Left forelimb (tissue), 1 donor: ENCODE measurements at regions not wholly inside any gene's neighbourhood (a gene's known extent, or its start where the extent isn't known, plus 50 kb on each side); places are given as distances from the start of the nearest gene placed in this dataset.

Experiments used
- DNase-seq: peaks from one replicate; pipeline ENCODE4 v3.0.0-alpha.2; 2018; ENCODE audit warnings: low spot score

DNA sequence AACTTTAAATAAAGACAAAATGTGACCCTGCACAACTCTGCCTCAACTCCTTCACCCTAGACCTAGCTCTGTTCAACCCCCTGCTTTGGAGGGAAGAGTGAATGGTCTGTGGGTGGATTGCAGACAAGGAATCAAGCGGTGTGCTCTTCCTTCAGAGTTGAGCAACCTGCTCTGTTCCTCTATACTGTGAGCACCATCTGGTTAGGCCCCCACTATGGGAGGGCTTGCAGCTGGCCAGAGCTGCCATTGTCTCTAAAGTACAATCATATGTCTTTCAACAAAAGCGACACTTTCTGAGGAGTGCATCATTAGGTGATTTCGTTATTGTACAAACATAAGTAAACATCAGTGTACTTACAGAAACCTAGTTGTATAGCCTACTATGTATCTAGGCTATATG lies 406.1 kb upstream of the MARCKS start:
- no peak for DNase-seq

DNA sequence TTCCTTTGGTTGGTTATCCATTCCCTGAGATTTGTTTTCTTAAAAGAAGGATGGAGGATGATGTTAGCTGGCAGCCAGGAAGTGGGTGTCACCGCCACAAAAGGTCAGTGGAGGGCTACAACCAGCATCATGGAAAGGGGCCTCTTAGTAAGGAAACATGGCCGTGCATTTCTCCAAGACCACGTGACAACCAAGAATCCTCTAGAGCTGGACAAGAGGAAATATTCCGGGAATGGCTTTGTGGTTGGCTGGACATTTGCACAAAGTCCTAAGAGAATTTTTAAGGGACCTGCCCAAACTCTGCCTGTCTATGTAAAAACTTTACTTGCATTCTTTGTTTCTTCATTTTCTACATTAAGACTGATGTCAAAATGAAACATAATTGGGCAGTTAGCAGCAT lies 399.9 kb upstream of the MARCKS start:
- no peak for DNase-seq

DNA sequence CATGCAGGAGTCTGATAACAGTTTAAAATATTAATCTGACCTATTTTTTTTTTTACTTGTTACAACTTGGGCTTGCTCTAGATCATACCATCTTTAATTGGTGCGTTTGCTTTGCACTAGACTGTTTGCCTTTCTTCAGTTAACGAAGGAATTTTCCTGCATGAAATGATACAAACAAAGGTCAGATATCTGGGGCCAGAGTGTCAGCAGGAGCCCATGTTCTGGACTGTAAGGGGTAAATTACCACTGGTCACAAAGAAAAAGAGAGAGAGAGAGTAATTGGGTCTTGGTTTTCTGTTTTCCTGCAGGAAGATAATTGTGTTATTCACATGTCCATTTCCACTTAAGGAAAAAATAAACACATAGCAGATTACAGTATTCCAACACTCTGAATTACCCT lies 399.4 kb upstream of the MARCKS start:
- DNase-seq = no peak

DNA sequence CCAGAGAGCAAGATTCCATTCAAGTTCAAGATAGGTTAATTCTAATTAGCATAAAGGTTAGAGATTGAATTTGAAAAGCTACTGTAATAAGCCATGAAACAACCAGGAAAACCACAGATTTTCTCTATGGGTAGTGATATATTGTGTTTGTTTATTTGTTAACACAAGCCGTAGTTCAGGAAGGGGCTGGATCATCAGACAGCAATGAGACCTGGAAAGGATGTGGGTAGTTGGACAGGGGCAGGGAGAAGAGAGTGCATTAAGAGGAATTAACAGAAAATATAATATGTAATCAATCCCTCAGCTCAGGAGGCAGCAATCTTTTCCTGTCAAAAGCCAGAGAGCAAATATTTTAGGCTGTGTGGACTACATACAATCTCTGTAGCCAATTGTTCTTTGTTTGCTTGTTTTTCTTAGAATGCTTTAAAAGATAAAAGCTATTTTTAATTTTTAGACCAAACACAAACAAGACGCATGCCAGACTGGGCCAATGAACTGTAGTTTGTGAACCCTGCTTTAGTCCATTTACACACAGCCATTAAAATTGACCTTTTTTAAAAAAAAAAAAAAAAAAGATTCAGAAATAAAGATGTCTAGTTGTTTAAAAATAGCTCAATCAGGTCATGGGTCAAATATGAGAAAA lies 398.7 kb upstream of the MARCKS start:
- DNase-seq = no peak

DNA sequence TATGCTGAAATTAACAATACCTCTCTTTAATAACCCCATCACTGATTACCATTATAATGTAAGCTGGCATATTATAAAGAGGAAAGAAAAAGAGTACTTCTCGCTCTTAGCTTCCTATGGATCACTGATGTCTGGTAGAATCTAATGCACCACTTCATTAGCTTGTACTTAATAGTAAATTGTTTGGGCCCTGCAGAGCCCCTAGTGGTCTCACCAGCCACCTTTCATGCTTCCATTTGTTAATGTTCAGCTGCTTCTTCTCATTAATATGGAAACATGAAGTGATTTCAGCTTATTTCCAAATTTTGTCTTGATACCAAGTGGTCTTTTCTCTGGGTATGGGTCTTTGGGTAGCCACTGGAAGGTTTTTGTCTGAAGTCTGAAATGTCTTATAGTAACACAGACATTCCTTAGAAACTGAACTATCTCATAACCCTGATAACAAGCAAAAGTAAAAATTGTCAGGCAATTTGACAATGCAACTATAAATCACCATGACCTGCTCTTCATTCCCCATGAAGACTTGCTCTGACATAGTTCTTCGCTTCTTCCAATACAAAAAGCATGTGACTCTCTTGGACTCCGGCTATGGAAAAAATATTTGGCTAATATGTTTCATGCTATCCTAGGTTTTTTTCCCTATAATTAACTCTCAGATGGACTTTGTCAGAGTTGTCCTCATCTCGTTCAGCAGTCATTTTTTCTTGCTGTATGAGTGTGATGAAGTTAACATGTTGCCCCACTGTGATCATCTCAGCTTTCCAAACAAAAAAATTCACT lies 395.8 kb upstream of the MARCKS start:
- DNase-seq = no peak

DNA sequence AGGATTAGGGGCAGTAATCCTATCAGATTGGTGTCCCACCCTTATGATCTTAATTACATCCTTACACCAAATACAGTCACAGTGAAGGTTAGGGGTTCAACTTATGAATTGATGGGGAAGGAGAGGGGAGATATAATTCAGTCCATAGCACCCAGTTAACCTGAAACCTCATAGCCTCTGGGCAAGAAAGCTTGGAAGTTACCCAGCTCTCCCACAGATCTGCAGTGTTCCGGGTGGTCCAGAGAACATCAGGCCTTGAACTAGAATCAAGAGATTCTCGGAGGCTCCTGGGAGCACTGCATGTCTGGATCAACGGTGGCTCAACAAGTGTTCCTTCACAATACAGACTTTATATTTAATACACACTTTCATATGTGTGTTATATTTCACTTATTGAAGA lies 392.6 kb upstream of the MARCKS start:
- DNase-seq = no peak

DNA sequence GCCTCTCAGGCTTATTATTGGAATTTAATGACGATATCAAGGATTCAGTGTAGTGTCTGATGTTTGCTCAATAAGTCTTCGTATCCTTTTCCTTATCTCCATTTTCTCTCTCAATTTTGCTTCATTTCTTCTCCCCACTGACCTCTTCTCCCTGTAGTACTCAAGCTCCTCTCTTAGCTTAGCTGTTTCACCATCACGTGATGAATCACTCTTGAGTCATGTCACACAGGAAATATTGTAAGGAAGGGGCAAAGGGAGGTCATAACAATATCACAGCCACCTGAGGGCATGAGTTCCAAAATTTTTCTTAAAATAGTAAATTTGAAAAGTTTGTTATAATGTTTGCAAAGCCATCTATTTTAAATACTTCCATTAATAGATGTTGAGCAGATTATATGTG lies 392.2 kb upstream of the MARCKS start:
- no peak for DNase-seq

DNA sequence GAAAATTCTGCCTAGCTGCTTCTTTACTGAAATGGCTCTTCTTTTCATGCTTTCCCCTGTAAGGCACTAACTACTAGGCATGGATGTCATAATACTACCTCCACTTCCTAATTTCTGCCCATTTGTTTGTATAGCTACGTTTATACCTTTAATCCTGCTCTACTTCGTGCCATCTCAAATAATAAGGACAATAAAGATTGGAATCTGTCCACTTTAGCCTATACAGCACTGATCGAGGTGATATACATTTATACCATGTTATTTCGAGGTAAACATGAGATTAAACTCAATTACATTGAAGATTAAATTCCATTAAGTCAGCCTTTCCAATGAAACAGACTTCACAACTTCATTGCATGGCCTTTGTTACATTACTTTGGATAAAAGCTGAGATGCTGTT lies 390.6 kb upstream of the MARCKS start:
- no peak for DNase-seq

DNA sequence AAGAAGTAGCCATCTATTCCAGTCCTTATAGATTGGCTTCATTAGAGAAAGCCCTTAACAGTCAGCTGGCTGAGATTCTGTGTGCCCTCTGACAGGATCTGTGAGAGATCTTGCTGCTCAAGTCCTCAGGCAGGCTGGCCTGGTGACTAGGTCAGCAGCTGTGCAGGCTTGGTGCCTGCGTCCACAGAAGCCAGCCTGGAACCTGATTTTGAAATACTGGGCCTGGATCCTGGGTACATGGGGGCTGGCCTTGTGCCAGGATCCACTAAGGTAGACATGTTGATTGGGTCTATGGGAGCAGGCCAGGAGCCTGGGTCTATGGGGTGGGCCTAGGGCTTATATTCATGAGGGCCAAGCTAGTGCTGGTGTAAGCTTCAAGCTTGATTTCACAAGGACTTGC lies 381.8 kb upstream of the MARCKS start:
- no peak for DNase-seq

DNA sequence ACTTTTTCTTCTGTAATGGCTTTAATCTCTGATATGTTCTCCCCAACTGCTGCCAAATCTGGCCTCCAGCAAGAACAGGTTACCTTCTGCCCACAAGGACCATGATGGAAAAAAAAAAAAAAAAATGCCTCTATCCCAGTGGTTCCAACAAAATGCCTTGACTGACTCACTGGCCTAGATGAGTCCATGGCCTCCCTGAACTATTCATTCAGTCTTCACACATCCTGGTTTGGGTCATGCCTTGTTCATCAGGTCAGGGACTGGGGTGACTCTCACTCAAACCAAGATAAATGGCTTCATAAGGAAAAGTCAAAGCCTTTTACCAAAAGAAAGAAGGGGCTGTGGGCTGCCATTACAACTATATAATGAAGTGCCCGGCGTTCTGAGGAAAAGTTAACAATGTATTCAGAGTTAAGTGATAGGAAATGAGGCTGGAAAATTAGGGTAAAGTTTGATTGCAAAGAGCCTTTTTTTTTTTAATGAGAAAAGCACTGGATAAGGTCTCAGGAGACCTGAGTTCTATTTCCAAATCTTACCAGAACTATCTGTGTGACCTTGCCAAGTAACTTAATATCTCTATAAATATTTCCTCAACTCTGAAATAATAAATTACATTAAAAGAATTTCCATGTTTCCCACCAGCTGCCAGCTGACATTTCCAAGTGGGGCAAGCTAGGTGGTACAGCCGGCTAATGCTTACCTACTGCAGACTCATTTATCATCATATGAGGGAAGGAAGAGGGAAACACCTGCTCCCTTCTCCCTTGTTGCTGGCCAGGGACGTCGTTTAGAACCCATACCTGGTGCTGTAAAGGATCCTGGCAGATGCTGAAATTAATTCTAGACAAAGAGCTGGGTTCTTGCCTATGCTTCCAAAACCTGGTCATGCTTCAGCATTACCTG lies 380.0 kb upstream of the MARCKS start:
- no peak for DNase-seq

DNA sequence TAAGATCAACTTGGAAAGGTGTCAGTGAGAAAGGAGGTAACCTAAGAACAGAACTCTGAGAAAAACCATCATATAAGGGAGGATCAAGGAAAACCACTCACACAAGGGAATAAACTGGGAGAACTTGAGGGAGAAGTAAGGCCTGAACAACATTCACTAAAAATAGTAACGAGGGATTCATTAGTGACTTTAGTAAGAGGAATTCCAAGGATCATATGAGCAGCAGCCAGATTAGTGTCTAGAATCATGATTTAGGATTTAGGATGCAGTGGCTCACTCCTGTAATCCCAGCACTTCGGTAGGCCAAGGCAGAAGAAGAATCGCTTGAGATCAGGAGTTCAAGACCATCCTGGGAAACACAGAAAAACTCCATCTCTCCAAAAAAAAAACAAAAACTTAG lies 376.5 kb upstream of the MARCKS start:
- DNase-seq = no peak

DNA sequence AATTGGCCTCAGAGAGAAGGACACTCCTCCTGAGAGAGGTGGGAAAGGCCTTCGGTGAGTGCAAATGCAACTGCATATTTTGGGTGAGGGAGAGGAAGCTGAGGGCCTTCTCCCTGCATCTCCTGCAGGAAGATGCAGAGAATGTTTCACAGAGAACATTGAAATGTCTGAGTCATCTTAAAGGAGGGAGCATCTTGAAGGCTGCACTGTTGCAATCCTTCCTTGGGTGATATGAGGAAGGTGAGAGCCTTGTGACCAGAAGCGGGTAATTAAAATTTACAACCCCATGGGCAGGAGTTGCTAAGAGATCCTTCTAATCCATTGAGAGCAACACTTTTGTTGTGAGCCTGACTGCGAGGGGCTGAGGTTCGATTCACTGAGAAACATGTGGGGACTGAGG lies 375.7 kb upstream of the MARCKS start:
- no peak for DNase-seq

DNA sequence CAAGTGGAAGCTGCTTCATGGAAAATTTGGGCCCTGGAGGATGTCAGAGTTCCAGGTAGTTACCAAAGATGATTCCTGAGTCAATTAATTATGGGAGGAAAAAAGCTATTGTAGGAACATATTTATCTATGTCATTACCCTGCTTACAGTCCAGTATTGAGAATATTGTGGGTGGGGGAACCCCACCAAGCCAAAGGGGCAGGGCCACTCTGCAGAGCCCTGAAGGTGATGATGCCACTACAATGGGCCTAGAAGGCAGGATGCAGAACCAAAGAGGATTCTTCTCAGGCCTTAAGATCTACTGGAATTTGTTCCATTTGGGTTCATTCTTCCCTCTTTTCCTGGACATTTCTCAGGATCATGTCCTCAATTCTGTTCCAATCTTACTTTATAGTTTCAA lies 375.2 kb upstream of the MARCKS start:
- DNase-seq = no peak

DNA sequence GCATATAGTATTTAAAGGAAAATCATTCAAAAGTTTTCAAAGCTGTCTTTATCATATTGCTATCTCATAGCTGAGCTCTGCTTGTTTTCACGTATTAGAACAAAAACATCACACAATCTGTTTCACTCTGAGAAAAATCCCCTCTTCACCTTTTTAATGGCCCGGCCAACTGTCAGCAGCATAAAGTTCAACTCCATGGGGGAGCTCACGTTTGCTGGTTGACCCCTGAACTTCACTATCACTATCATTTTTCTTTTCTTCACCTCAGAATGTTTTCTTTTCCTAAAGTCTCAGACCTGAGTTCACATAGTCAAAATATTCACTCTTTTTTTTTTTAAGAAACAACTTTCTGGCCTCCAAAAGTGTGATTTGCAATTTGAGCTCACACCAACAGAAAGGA lies 374.4 kb upstream of the MARCKS start:
- DNase-seq = no peak

DNA sequence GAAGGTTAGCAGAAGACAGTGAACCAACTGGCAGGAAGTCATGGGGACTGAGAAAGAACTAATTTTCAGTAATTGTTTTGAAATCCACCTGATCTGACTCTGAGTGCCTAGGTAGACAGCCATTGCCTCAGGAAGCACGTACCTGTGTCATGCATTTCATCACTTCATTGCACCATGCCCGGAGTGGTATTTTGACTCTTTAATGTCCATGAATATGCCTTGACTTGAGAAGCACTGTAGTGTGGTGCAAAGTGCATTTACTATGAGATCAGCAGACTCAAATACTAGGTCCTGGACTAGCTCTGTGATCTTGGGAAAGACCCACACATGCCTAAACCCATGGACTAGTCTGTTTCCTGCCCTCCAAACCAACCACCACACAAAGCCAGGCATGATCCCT lies 370.9 kb upstream of the MARCKS start:
- DNase-seq = no peak

DNA sequence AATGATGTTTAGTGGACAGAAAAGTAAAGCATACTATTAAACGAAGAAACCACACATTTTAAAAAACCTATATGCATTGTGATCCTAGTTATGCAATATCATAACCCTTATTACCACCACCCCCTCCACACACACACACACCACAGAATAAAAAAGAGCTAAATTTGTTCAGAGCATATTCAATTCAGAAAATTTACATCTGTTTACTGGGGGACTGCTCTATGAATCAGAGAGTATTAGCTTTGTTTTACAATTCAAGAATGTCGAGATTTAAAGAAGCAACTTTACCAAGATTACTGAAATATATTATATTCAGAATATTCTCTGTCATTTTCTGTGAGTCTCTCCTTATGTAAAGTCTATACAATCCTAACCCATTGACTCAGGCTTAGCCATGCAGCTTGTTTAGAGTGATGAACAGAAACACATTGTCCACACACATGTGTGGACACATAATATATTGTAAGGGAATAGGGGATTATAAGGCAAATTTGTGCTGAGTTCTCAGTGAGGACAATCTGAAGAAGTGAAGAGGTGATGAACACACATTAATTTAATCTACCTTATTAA lies 369.6 kb upstream of the MARCKS start:
- no peak for DNase-seq

DNA sequence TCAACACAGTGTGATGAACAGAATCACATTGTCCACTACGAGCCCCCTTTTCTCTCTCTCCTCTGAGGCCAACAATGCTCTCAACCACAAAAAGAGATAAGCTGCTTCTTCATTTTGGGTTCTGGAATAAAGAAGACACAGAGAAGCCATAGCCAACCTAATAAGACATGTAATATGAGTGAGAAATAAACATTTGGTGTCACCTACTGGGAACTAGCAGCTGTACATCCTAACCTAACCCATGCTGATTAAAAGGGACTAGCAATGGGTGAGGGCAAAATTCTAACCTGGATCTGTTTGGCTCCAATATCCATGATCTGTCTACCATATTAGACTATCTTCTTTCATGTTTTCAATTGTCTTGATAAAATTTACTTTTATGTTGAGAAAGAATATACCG lies 369.1 kb upstream of the MARCKS start:
- no peak for DNase-seq

DNA sequence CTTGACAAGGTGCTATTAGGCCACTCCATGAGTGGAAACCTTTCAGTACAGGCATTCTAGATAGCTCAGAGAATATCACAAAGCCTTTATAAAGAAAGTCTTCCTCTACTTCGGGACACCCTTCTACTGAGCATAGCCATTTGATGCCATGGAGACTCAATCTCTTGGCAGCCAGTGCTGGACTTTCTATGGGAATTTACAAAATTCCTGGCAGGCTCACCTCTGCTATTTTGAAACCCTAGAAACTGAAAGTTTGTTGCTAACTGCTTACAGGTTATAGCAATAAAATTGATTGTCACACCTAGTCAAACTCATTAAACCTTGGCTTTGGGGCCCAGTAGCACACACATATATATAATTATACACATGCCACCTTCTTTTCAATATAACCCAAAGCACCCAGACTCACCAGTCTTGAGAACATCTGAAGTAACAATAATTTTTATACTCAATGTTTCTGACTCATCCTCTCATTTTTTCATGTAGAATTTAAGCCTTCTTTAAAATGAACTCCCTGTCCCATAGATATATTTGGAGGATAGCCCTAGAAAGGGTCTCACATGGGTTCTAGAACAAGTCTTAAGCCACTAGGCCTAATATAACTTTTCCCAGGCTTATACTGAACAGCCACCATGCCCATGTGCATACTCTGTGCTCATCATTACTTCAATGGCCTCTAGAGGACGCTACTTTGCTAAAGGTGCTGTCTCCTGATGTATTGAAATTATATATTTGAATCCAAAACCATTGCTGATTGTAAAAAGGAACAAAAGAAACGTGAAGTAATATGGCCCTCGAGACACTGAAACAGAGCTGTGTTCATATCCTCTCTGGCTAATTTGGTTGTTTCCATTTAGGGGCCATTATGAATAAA lies 368.1 kb upstream of the MARCKS start:
- DNase-seq = no peak

DNA sequence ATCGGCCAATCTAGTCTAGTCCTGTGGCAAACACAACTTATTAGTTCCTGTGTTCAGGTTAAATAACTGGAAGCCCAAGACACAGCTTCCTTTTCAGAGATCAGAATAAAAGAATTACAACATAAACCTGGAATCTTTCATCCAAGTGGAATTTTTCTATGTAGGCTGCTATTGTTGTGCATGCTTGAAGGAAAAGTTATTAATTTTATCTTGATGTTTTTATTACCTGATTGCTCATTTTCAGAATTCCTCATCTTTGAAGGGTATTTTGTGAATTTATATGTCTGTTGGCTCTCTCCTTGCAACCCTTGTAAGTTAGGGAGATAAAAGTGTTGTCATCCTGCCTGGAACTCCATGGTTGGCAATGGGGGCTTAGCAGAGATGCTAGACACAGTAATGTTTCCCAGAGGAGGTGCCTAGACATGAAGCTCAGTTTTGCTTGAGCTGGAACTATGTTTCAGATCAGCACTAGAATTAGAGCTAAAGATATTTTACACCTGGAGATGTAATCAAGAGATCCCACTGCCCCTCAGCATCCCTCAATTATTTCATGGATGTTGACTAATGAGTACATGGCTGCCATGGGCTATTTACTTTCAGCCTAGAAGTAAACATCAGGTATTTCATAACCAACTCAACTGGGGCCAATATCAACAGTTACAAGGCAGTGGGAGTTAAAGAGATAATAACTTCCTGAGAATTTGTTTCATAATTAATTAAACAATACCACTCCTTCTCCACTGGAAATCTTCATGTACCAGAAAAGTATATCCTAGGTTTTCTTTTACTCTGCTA lies 367.0 kb upstream of the MARCKS start:
- no peak for DNase-seq

DNA sequence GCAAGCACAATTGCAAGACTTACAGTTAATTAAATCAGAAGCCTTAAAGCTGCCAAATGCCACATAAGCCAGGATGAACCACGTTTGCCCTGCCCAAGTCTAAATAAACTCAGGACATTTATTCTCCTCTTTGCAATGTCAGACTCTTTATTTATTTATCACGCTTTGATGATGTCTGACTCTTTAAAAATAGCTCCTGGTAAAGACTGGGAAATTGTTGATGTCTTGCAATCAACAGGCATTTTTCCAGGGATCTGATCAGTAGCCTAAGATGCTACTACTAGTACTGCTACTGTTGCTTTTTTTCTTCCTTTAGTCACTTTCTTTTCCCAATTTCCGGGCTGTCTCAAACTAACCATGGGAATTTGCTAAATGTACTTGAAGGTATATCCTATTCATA lies 365.8 kb upstream of the MARCKS start:
- DNase-seq = no peak

DNA sequence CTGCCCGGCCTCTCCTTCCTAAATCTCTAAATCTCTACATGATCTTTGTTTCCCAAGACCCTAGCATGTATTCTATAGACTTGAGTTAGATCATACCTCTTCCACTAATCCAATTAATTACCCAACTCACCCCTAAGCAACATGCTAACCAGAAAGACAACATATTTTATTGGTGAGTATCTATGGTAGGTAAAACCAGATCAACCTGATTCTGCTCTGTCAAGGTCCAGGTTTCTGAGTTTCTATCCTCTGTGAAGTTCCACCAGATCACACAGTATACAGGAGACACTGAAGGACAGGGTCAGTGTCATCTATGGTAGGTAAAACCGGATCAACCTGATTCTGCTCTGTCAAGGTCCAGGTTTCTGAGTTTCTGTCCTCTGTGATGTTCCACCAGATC lies 363.2 kb upstream of the MARCKS start:
- DNase-seq = no peak
